Endodermal cell (in vitro differentiated cells): ENCODE measurements at regions not wholly inside any gene's neighbourhood (a gene's known extent, or its start where the extent isn't known, plus 50 kb on each side); places are given as distances from the start of the nearest gene placed in this dataset.
A peak's percentile ranks its signal among the peaks of the same experiment; 100 is the strongest.

Experiments used
- DNase-seq: peaks from one replicate; pipeline ENCODE4 v3.0.0-alpha.2; 2017
- H3K27ac ChIP-seq: 2 replicates; pipeline ENCODE4 v1.5.1; 2013; ENCODE audit warnings: mild to moderate bottlenecking, low read depth, low read length, moderate library complexity
- H3K27me3 ChIP-seq: 2 replicates; pipeline ENCODE4 v1.6.1; 2013; ENCODE audit warnings: mild to moderate bottlenecking, low read length, moderate library complexity; ENCODE audit not compliant: insufficient read depth, control insufficient read depth, poor library complexity, severe bottlenecking
- H3K36me3 ChIP-seq: 2 replicates; pipeline ENCODE4 v1.7.0; 2013; ENCODE audit warnings: mild to moderate bottlenecking, low read length, moderate library complexity; ENCODE audit not compliant: control insufficient read depth, insufficient read depth
- H3K4me1 ChIP-seq: one replicate; pipeline ENCODE4 v1.7.0; 2013; ENCODE audit warnings: low read length; ENCODE audit not compliant: control insufficient read depth, insufficient read depth
- H3K4me3 ChIP-seq: 2 replicates; pipeline ENCODE4 v1.5.1; 2013; ENCODE audit warnings: mild to moderate bottlenecking, low read length, moderate library complexity
- H3K9ac ChIP-seq: 2 replicates; pipeline ENCODE4 v1.6.1; 2013; ENCODE audit warnings: mild to moderate bottlenecking, low read length, moderate library complexity; ENCODE audit not compliant: poor library complexity, severe bottlenecking; ENCODE audit errors: extremely low read depth
- H3K9me3 ChIP-seq: 2 replicates; pipeline ENCODE4 v1.6.1; 2013; ENCODE audit warnings: mild to moderate bottlenecking, low read length, moderate library complexity; ENCODE audit not compliant: control insufficient read depth
- H3K27ac Mint-ChIP-seq: 2 replicates; pipeline ENCODE4 v1.8.0; 2020; ENCODE audit warnings: mixed read lengths
- H3K27me3 Mint-ChIP-seq: 2 replicates; pipeline ENCODE4 v1.8.0; 2021; ENCODE audit warnings: mild to moderate bottlenecking, mixed read lengths; ENCODE audit not compliant: insufficient read depth
- H3K36me3 Mint-ChIP-seq: 2 replicates; pipeline ENCODE4 v1.8.0; 2020; ENCODE audit warnings: low read depth, mixed read lengths
- H3K4me1 Mint-ChIP-seq: 2 replicates; pipeline ENCODE4 v1.8.0; 2020; ENCODE audit warnings: mixed read lengths
- H3K4me3 Mint-ChIP-seq: 2 replicates; pipeline ENCODE4 v1.8.0; 2020; ENCODE audit warnings: mild to moderate bottlenecking, moderate library complexity, mixed read lengths
- H3K9me3 Mint-ChIP-seq: 2 replicates; pipeline ENCODE4 v1.8.0; 2020; ENCODE audit warnings: mild to moderate bottlenecking, mixed read lengths
- CTCF ChIP-seq: fragments of 200-600 bp; sonication (generic); conservative IDR thresholded peaks from 2 replicates; pipeline ENCODE4 v1.5.0; 2021; ENCODE audit warnings: antibody characterized with exemption, mild to moderate bottlenecking
- WGBS, 2 experiments: methylation state at CpG; one replicate each; pipeline versions ENCODE4 v1.1.5 to v1.1.7; 2013; ENCODE audit warnings: missing lambda C conversion rate in 2 of 2, mixed read lengths in 1 of 2; ENCODE audit not compliant: insufficient coverage in 1 of 2, insufficient read length in 1 of 2; 5-methylcytosine and 5-hydroxymethylcytosine counted together

GRCh38 chr12:74292351-74293194 is 245.1 kb upstream of the ATXN7L3B start:
- no peak overlapping the region for H3K9ac ChIP-seq
- no peaks in the 10 kb centered on the region for H3K9me3 ChIP-seq
- H3K4me1 ChIP-seq: peaks cover 2% of the 10 kb centered on the region
- H3K27me3 Mint-ChIP-seq: peaks cover 15% of the 10 kb centered on the region
- peaks cover 28% of the 10 kb centered on the region for H3K27me3 ChIP-seq
- no peak overlapping the region for H3K27ac ChIP-seq
- H3K4me3 Mint-ChIP-seq: no peak overlapping the region
- WGBS, 2 experiments: 94 to 97% methylated on average over 12 to 30 of the region's 30 CpGs
- peaks cover 3% of the 10 kb centered on the region for H3K4me1 Mint-ChIP-seq
- no peak overlapping the region for H3K27ac Mint-ChIP-seq
- no peaks in the 10 kb centered on the region for H3K36me3 ChIP-seq
- H3K9me3 Mint-ChIP-seq: no peaks in the 10 kb centered on the region
- no peak overlapping the region for H3K4me3 ChIP-seq
- H3K36me3 Mint-ChIP-seq: no peaks in the 10 kb centered on the region
- TF ChIP-seq CTCF: no peak
- DNase-seq: peak; percentile 73

GRCh38 chr12:74293689-74294131 is 243.9 kb upstream of the ATXN7L3B start:
- no peaks in the 10 kb centered on the region for H3K9me3 ChIP-seq
- H3K4me3 Mint-ChIP-seq: no peak overlapping the region
- no peak overlapping the region for H3K4me3 ChIP-seq
- peak; percentile 50 for DNase-seq
- peaks cover 17% of the 10 kb centered on the region for H3K27me3 ChIP-seq
- peaks cover 2% of the 10 kb centered on the region for H3K4me1 ChIP-seq
- 95 to 97% methylated on average over 13 to 15 of the region's 15 CpGs for WGBS, 2 experiments
- no peaks in the 10 kb centered on the region for H3K36me3 Mint-ChIP-seq
- H3K27ac Mint-ChIP-seq: no peak overlapping the region
- peaks cover 6% of the 10 kb centered on the region for H3K27me3 Mint-ChIP-seq
- H3K9me3 Mint-ChIP-seq: no peaks in the 10 kb centered on the region
- no peak overlapping the region for H3K27ac ChIP-seq
- peaks cover 3% of the 10 kb centered on the region for H3K4me1 Mint-ChIP-seq
- H3K9ac ChIP-seq: no peak overlapping the region
- no peaks in the 10 kb centered on the region for H3K36me3 ChIP-seq
- TF ChIP-seq CTCF: no peak

GRCh38 chr12:74317078-74317601 is 220.5 kb upstream of the ATXN7L3B start:
- Histone ChIP-seq H3K9me3 (no peaks in the 10 kb centered on the region), H3K4me3 (no peak overlapping the region), H3K4me1 (no peaks in the 10 kb centered on the region), H3K27me3 (no peaks in the 10 kb centered on the region), H3K9ac (no peak overlapping the region), H3K36me3 (no peaks in the 10 kb centered on the region), H3K27ac (no peak overlapping the region)
- peaks cover 2% of the 10 kb centered on the region for H3K9me3 Mint-ChIP-seq
- H3K4me1 Mint-ChIP-seq: peaks cover 5% of the 10 kb centered on the region
- peak; percentile 84 for TF ChIP-seq CTCF
- no peak overlapping the region for H3K4me3 Mint-ChIP-seq
- H3K27ac Mint-ChIP-seq: no peak overlapping the region
- no peaks in the 10 kb centered on the region for H3K27me3 Mint-ChIP-seq
- WGBS, 2 experiments: 83 to 93% methylated on average over 2 of the region's 2 CpGs
- DNase-seq: peak; percentile 78
- no peaks in the 10 kb centered on the region for H3K36me3 Mint-ChIP-seq
